ENCODE measurements at regions not wholly inside any gene's neighbourhood (a gene's known extent, or its start where the extent isn't known, plus 50 kb on each side); places are given as distances from the start of the nearest gene placed in this dataset.
"Not testable (repeated sequence)": the region's sequence is repeated elsewhere in the genome, so short reads cannot be mapped to it uniquely, and the experiment has no call there.

- DNase-seq (ENCODE audit: insufficient read length, low spot score) (no peak), FAIRE-seq (no peak)
- TF ChIP-seq POU2F2 (IDR thresholded peaks at IDR 0.05; ENCODE audit: low read depth, low read length), result no peak
- TF ChIP-seq POLR2AphosphoS5 (IDR thresholded peaks at IDR 0.05; ENCODE audit: low read depth, low read length), result no peak
- TF ChIP-seq SPI1 (IDR thresholded peaks at IDR 0.05; ENCODE audit: low read depth, low read length), result no peak
- no peak for TF ChIP-seq POLR2A (IDR thresholded peaks at IDR 0.05; ENCODE audit: low read depth, low read length)
- no peak for TF ChIP-seq TAF1 (IDR thresholded peaks at IDR 0.05; ENCODE audit: low read depth, low read length)
- no peak for TF ChIP-seq PAX5 (IDR thresholded peaks at IDR 0.05; ENCODE audit: insufficient read depth, low read length, severe bottlenecking)
Measured at GRCh38 chr3:35223632-35224394, 415.5 kb upstream of the ARPP21 start.

GRCh38 chr3:35224565-35225295 lies 414.6 kb upstream of the ARPP21 start:
- no peak for FAIRE-seq
- DNase-seq (ENCODE audit: insufficient read length, low spot score), result no peak
- no peak for TF ChIP-seq POU2F2 (IDR thresholded peaks at IDR 0.05; ENCODE audit: low read depth, low read length)
- no peak for TF ChIP-seq SPI1 (IDR thresholded peaks at IDR 0.05; ENCODE audit: low read depth, low read length)
- TF ChIP-seq POLR2A (IDR thresholded peaks at IDR 0.05; ENCODE audit: low read depth, low read length), result no peak
- TF ChIP-seq POLR2AphosphoS5 (IDR thresholded peaks at IDR 0.05; ENCODE audit: low read depth, low read length), result no peak
- no peak for TF ChIP-seq TAF1 (IDR thresholded peaks at IDR 0.05; ENCODE audit: low read depth, low read length)
- no peak for TF ChIP-seq PAX5 (IDR thresholded peaks at IDR 0.05; ENCODE audit: insufficient read depth, low read length, severe bottlenecking)

GRCh38 chr3:35241236-35241635 lies 398.1 kb upstream of the ARPP21 start:
- no peak for TF ChIP-seq SPI1 (IDR thresholded peaks at IDR 0.05; ENCODE audit: low read depth, low read length)
- TF ChIP-seq POLR2A (IDR thresholded peaks at IDR 0.05; ENCODE audit: low read depth, low read length), result no peak
- no peak for TF ChIP-seq PAX5 (IDR thresholded peaks at IDR 0.05; ENCODE audit: insufficient read depth, low read length, severe bottlenecking)
- TF ChIP-seq POLR2AphosphoS5 (IDR thresholded peaks at IDR 0.05; ENCODE audit: low read depth, low read length), result no peak
- no peak for TF ChIP-seq POU2F2 (IDR thresholded peaks at IDR 0.05; ENCODE audit: low read depth, low read length)
- TF ChIP-seq TAF1 (IDR thresholded peaks at IDR 0.05; ENCODE audit: low read depth, low read length), result no peak
- DNase-seq (ENCODE audit: insufficient read length, low spot score) (no peak), FAIRE-seq (no peak)

- FAIRE-seq, result no peak
- TF ChIP-seq TAF1 (IDR thresholded peaks at IDR 0.05; ENCODE audit: low read depth, low read length) (no peak), SPI1 (IDR thresholded peaks at IDR 0.05; ENCODE audit: low read depth, low read length) (no peak)
- DNase-seq (ENCODE audit: insufficient read length, low spot score), result no peak
Measured at GRCh38 chr3:35254917-35255316, 384.4 kb upstream of the ARPP21 start.

- DNase-seq (ENCODE audit: insufficient read length, low spot score) (no peak), FAIRE-seq (no peak)
- TF ChIP-seq POLR2AphosphoS5 (IDR thresholded peaks at IDR 0.05; ENCODE audit: low read depth, low read length) (no peak), TAF1 (IDR thresholded peaks at IDR 0.05; ENCODE audit: low read depth, low read length) (no peak), PAX5 (IDR thresholded peaks at IDR 0.05; ENCODE audit: insufficient read depth, low read length, severe bottlenecking) (no peak), POU2F2 (IDR thresholded peaks at IDR 0.05; ENCODE audit: low read depth, low read length) (no peak), POLR2A (IDR thresholded peaks at IDR 0.05; ENCODE audit: low read depth, low read length) (no peak), SPI1 (IDR thresholded peaks at IDR 0.05; ENCODE audit: low read depth, low read length) (no peak)
Measured at GRCh38 chr3:35257641-35258040, 381.7 kb upstream of the ARPP21 start.

- TF ChIP-seq SPI1 (IDR thresholded peaks at IDR 0.05; ENCODE audit: low read depth, low read length) (no peak), TAF1 (IDR thresholded peaks at IDR 0.05; ENCODE audit: low read depth, low read length) (no peak), PAX5 (IDR thresholded peaks at IDR 0.05; ENCODE audit: insufficient read depth, low read length, severe bottlenecking) (no peak), POLR2A (IDR thresholded peaks at IDR 0.05; ENCODE audit: low read depth, low read length) (no peak), POU2F2 (IDR thresholded peaks at IDR 0.05; ENCODE audit: low read depth, low read length) (no peak), POLR2AphosphoS5 (IDR thresholded peaks at IDR 0.05; ENCODE audit: low read depth, low read length) (no peak)
- FAIRE-seq, result no peak
- DNase-seq (ENCODE audit: insufficient read length, low spot score), result no peak
Measured at GRCh38 chr3:35262406-35262805, 376.9 kb upstream of the ARPP21 start.

- TF ChIP-seq POU2F2 (IDR thresholded peaks at IDR 0.05; ENCODE audit: low read depth, low read length) (no peak), PAX5 (IDR thresholded peaks at IDR 0.05; ENCODE audit: insufficient read depth, low read length, severe bottlenecking) (no peak), POLR2AphosphoS5 (IDR thresholded peaks at IDR 0.05; ENCODE audit: low read depth, low read length) (no peak), SPI1 (IDR thresholded peaks at IDR 0.05; ENCODE audit: low read depth, low read length) (no peak)
- no peak for FAIRE-seq
- DNase-seq (ENCODE audit: insufficient read length, low spot score), result no peak
Measured at GRCh38 chr3:35263477-35263876, 375.8 kb upstream of the ARPP21 start.

GRCh38 chr3:35266065-35266464 lies 373.3 kb upstream of the ARPP21 start:
- FAIRE-seq; DNase-seq (ENCODE audit: insufficient read length, low spot score): not testable (repeated sequence)

- FAIRE-seq (no peak), DNase-seq (ENCODE audit: insufficient read length, low spot score) (no peak)
- TF ChIP-seq PAX5 (IDR thresholded peaks at IDR 0.05; ENCODE audit: insufficient read depth, low read length, severe bottlenecking), result no peak
- TF ChIP-seq POLR2A (IDR thresholded peaks at IDR 0.05; ENCODE audit: low read depth, low read length), result no peak
- TF ChIP-seq POU2F2 (IDR thresholded peaks at IDR 0.05; ENCODE audit: low read depth, low read length), result no peak
- TF ChIP-seq TAF1 (IDR thresholded peaks at IDR 0.05; ENCODE audit: low read depth, low read length), result no peak
- no peak for TF ChIP-seq POLR2AphosphoS5 (IDR thresholded peaks at IDR 0.05; ENCODE audit: low read depth, low read length)
- TF ChIP-seq SPI1 (IDR thresholded peaks at IDR 0.05; ENCODE audit: low read depth, low read length), result no peak
Measured at GRCh38 chr3:35275768-35276167, 363.6 kb upstream of the ARPP21 start.

GRCh38 chr3:35276568-35276967 lies 362.8 kb upstream of the ARPP21 start:
- FAIRE-seq (no peak), DNase-seq (ENCODE audit: insufficient read length, low spot score) (no peak)
- TF ChIP-seq PAX5 (IDR thresholded peaks at IDR 0.05; ENCODE audit: insufficient read depth, low read length, severe bottlenecking) (no peak), POU2F2 (IDR thresholded peaks at IDR 0.05; ENCODE audit: low read depth, low read length) (no peak), SPI1 (IDR thresholded peaks at IDR 0.05; ENCODE audit: low read depth, low read length) (no peak), POLR2A (IDR thresholded peaks at IDR 0.05; ENCODE audit: low read depth, low read length) (no peak), TAF1 (IDR thresholded peaks at IDR 0.05; ENCODE audit: low read depth, low read length) (no peak), POLR2AphosphoS5 (IDR thresholded peaks at IDR 0.05; ENCODE audit: low read depth, low read length) (no peak)
